Astrocyte of the spinal cord (primary cell): ENCODE measurements at regions not wholly inside any gene's neighbourhood (a gene's known extent, or its start where the extent isn't known, plus 50 kb on each side); places are given as distances from the start of the nearest gene placed in this dataset.
"Not testable (repeated sequence)": the region's sequence is repeated elsewhere in the genome, so short reads cannot be mapped to it uniquely, and the experiment has no call there.

ENCODE experiments used
- DNase-seq: peaks from one replicate; pipeline ENCODE4 v3.0.0; 2011; ENCODE audit warnings: low read depth, low spot score
- H3K4me3 ChIP-seq: 2 replicates; pipeline ENCODE4 v1.5.1; 2011; ENCODE audit warnings: low read depth, mild to moderate bottlenecking, low read length, moderate library complexity
- CTCF ChIP-seq: IDR thresholded peaks from 2 replicates; pipeline ENCODE4 v1.5.1; 2012; ENCODE audit warnings: low read depth, mild to moderate bottlenecking, low read length, inconsistent platforms
- in situ Hi-C: cut with HindIII; loops from 2 replicates; pipeline ENCODE4 v1.10.0; 2017; ENCODE audit warnings: low sequenced_read_pairs

GRCh38 chr1:25171013-25171412 lies 61.3 kb downstream of the SYF2 start:
- in situ Hi-C loops, H3K4me3 ChIP-seq, DNase-seq: not testable (repeated sequence)

GRCh38 chr1:25170439-25170838 lies 61.9 kb downstream of the SYF2 start:
- no peak overlapping the region for H3K4me3 ChIP-seq
- in situ Hi-C loops: no loop called here
- no peak for TF ChIP-seq CTCF
- no peak for DNase-seq

- H3K4me3 ChIP-seq: no peak overlapping the region
- in situ Hi-C loops: no loop called here
- no peak for DNase-seq
- TF ChIP-seq CTCF: no peak
These were observed 62.7 kb downstream of the SYF2 start for GRCh38 chr1:25169610-25170009.

- in situ Hi-C loops: no loop called here
These were observed 63.1 kb downstream of the SYF2 start for GRCh38 chr1:25169168-25169567.

GRCh38 chr1:25168193-25169071 lies 63.9 kb downstream of the SYF2 start:
- no peak for TF ChIP-seq CTCF
- in situ Hi-C loops: no loop called here
- no peak overlapping the region for H3K4me3 ChIP-seq
- DNase-seq: no peak

More at GRCh38 chr1:25169168-25169567, 63.1 kb downstream of the SYF2 start:
- DNase-seq: no peak
- TF ChIP-seq CTCF: no peak
- no peak overlapping the region for H3K4me3 ChIP-seq

GRCh38 chr1:25167269-25168192 lies 64.8 kb downstream of the SYF2 start:
- H3K4me3 ChIP-seq: no peak overlapping the region
- in situ Hi-C loops: no loop called here
- no peak for TF ChIP-seq CTCF
- no peak for DNase-seq
